Fibroblast of mammary gland (primary cell): ENCODE measurements at regions not wholly inside any gene's neighbourhood (a gene's known extent, or its start where the extent isn't known, plus 50 kb on each side); places are given as distances from the start of the nearest gene placed in this dataset.

Source experiments
- DNase-seq: peaks from one replicate; pipeline ENCODE4 v3.0.0-alpha.2; 2010; ENCODE audit warnings: low read depth
- H3K4me3 ChIP-seq: 2 replicates; pipeline ENCODE4 v1.5.1; 2011; ENCODE audit warnings: low read depth, mild to moderate bottlenecking, low read length, moderate library complexity; ENCODE audit not compliant: control insufficient read depth
- TF ChIP-seq, protein P1 (sequence below): conservative IDR thresholded peaks from 2 replicates; pipeline ENCODE4 v1.5.1; 2011; ENCODE audit warnings: low read depth, low read length, inconsistent platforms; ENCODE audit not compliant: control insufficient read depth, insufficient read depth

DNA sequence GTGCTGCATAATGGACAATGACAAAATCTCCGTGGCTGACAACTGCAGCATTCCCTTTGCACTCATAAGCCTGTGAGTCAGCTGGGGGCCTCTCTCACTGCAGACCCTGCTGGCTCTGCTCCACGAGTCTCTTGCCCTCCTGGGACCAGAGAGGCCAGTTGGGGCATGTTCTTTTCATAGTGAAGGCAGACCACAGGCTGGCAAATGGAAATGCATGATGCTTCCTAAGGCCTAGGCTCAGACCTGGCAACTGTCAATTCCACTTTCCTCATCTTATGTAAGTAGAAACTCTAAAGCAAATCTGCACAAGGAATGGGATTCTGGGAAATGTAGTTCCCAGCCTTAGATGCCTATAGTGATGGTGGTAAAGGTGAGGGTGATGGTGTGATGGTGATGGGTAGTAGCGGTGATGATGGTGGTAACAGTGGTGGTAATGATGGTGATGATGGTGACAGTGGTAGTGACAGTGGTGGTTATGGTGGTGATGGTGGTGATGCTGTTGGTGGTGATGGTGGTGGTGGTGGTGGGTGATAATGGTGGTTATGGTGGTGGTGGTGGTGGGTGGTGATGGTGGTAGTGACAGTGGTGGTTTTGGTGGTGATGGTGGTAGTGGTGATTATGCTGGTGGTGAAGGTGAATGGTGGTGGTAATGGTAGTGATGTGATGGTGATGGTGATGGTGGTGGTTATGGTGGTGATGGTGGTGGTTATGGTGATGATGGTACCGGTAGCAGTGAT lies 185.8 kb upstream of the ARL4C start:
- TF ChIP-seq, protein P1, sequence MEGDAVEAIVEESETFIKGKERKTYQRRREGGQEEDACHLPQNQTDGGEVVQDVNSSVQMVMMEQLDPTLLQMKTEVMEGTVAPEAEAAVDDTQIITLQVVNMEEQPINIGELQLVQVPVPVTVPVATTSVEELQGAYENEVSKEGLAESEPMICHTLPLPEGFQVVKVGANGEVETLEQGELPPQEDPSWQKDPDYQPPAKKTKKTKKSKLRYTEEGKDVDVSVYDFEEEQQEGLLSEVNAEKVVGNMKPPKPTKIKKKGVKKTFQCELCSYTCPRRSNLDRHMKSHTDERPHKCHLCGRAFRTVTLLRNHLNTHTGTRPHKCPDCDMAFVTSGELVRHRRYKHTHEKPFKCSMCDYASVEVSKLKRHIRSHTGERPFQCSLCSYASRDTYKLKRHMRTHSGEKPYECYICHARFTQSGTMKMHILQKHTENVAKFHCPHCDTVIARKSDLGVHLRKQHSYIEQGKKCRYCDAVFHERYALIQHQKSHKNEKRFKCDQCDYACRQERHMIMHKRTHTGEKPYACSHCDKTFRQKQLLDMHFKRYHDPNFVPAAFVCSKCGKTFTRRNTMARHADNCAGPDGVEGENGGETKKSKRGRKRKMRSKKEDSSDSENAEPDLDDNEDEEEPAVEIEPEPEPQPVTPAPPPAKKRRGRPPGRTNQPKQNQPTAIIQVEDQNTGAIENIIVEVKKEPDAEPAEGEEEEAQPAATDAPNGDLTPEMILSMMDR: no peak

DNA sequence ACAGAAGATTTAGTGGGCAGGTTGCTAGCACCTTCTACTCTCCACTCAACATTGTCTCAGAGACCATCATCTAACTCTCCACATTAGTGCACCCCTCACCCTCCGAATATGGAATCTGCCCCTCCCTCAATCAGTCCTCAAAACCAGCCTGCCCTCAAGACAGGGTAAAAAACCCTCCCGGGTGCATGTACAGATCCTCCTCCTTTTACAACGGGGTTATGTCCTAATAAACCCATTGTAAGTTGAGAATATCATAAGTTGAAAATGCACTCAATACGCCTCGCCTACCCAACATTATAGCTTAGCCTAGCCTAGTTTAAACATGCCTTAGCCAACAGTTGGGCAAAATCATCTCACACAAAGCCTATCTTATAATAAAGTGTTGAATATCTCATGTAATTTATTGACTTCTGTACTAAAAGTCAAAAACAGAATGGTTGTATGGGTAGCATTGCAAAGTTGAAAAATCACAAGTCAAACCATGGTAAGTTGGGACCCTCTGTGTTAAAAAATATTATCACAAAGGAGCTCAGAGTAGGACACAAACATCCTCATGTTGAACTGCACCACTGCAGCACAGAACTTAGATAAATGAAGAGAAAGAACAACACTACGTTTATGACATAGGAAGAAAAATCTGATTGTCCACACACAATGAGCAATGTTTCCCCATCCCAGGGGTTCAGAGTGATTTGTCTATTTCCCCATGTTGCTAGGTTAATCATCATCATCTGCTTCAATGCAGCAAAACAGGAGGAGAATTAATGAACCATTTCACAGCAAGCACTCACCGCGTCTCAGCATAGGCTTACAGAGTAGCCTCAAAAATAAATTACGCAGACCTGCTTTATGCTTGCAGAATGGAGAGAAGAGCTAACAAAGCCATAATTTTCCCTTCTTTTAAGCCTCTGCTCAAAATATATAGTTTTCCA lies 184.1 kb upstream of the ARL4C start:
- peak; percentile 44 for DNase-seq
- TF ChIP-seq, protein P1: no peak

More for the DNA sequence above, 185.8 kb upstream of the ARL4C start:
- H3K4me3 ChIP-seq: no peak overlapping the region
- DNase-seq: peak; percentile 32

DNA sequence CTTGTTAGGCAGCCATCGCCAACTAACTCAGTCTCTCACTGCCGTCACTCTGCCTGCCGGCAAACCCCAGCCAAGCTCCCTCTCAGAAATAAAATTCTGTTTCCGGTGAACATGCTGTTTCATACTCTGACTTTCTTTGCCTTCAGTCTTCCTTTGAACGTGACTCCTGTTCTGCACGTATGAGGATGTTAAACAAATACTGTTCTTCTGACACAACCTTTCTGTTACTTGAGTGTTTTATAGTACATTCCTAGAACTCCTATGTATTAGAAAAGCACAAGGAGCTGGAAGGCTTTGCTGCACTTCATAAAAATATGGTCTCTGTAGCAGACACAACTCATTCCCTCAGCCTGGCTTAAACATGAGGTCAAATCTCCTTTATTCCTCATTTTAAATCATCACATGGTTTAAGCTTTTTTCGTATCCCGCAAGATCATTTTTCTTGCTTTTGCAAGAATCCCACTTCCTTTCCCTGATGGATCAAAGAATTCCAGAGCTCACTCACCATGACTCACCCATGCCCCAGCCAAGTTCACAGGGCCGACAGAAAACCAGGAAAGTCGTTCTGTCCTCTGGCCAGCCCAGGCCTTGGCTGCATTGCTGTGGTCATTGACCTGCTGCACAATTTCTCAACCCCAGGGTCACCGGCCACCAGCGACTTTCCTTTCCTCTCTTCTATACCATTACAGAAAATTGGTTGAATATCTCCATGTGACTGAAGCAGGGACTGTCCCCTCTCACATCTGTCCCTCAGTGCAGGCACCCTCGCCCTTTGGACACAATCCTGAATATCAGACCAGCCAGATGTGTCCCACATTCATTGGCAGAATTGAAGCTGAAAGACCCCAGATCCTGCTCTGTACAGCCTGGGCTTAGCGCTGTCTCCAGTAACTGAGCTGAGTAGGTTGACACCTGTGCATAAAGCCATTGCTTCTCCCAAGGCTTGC lies 183.1 kb upstream of the ARL4C start:
- peak; percentile 99 for DNase-seq
- H3K4me3 ChIP-seq: peak overlapping the region; percentile 12
- TF ChIP-seq, protein P1: no peak

More for the DNA sequence above, 184.1 kb upstream of the ARL4C start:
- H3K4me3 ChIP-seq: no peak overlapping the region

GRCh38 chr2:234679301-234679740 lies 182.4 kb upstream of the ARL4C start:
- H3K4me3 ChIP-seq: peak overlapping the region; percentile 12
- TF ChIP-seq, protein P1: no peak
- peak; percentile 79 for DNase-seq

DNA sequence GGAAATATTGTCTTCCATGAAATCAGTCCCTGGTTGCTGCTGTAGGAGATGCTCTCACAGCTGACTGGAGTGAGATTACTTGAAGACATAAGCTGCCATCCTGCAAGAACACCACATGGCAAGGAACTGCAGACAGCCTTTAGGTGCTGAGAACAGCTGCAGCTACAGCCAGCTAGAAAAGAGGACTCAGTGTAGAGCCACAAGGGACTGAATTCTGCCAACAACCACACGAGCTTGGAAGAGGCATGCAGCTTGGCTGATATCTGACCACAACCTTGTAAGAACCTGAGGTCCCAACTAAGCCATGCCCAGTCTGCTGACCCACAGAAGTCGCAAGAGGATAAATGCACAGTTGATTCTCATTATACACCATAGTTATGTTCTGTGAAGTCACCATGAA lies 181.8 kb upstream of the ARL4C start:
- TF ChIP-seq, protein P1: no peak
- peak; percentile 100 for DNase-seq
- H3K4me3 ChIP-seq: no peak overlapping the region
